Right cardiac atrium (tissue), 5 donors: ENCODE measurements at regions not wholly inside any gene's neighbourhood (a gene's known extent, or its start where the extent isn't known, plus 50 kb on each side); places are given as distances from the start of the nearest gene placed in this dataset.

Experiments
- ATAC-seq, 2 donors: fragments of 200-7000 bp; cut with Tn5 transposase; one replicate each; pipeline versions ENCODE4 v1.8.0 to v1.9.1; 2020; ENCODE audit warnings: moderate library complexity in 2 of 2, mild to moderate bottlenecking in 1 of 2
- DNase-seq, 3 donors: peaks; one replicate each; pipeline ENCODE4 v3.0.0-alpha.2; 2020
- H3K27ac ChIP-seq: one replicate; pipeline ENCODE4 v1.5.1; 2013; ENCODE audit warnings: mild to moderate bottlenecking, low read length, control low read depth, moderate library complexity
- H3K27me3 ChIP-seq: one replicate; pipeline ENCODE4 v1.6.1; 2013; ENCODE audit not compliant: control insufficient read depth, insufficient read depth
- H3K4me1 ChIP-seq: one replicate; pipeline ENCODE4 v1.6.1; 2013; ENCODE audit warnings: low read length; ENCODE audit not compliant: control insufficient read depth, insufficient read depth
- H3K4me3 ChIP-seq: one replicate; pipeline ENCODE4 v1.5.1; 2013; ENCODE audit warnings: low read length, control low read depth
- H3K9me3 ChIP-seq: one replicate; pipeline ENCODE4 v1.6.1; 2013; ENCODE audit warnings: low read length; ENCODE audit not compliant: control insufficient read depth
- WGBS: extraction: QIAGEN DNeasy Blood & Tissue Kit; methylation state at CpG from one replicate; pipeline ENCODE4 v1.1.7; 2013; 5-methylcytosine and 5-hydroxymethylcytosine counted together
- intact Hi-C, 4 donors: fragments of 100-400 bp; cut with DNase I; formaldehyde crosslinking; loops; one replicate each; pipeline versions ENCODE4 v1.11.0 to v1.14.0; 2022 to 2023
- donor health status: healthy with polysubstance abuse.
- donor health status: DM: no; HTN: yes; CAD: no.
- donor health status: DM: no; HTN: no; CAD: no.
- donor health status: DM: no; HTN: yes; CAD: no; lungs with severe emphysema.
- donor health status: DM: yes; HTN: yes; CAD: no.

GRCh38 chr10:110355141-110355831 lies 50.6 kb upstream of the SMNDC1 start:
- Histone ChIP-seq H3K27me3 (no peaks in the 10 kb centered on the region), H3K4me3 (no peak overlapping the region), H3K4me1 (peaks cover 4% of the 10 kb centered on the region), H3K27ac (no peak overlapping the region), H3K9me3 (no peaks in the 10 kb centered on the region)
- intact Hi-C loops: loop anchor here in 2 of 4 donors (10.0 kb wide), 1 partner anchor 180 kb away; no protein-coding TSS in a partner anchor
- WGBS: 90% methylated on average over 10 of the region's 10 CpGs
- no peak for ATAC-seq
- DNase-seq: no peak

- peaks cover 4% of the 10 kb centered on the region for H3K4me1 ChIP-seq
- intact Hi-C loops: loop anchor here in 2 of 4 donors (10.0 kb wide), 1 partner anchor 179 kb away; no protein-coding TSS in a partner anchor
- no peak overlapping the region for H3K4me3 ChIP-seq
- no peaks in the 10 kb centered on the region for H3K9me3 ChIP-seq
- H3K27me3 ChIP-seq: no peaks in the 10 kb centered on the region
- H3K27ac ChIP-seq: no peak overlapping the region
- no peak for ATAC-seq
- no peak for DNase-seq
- WGBS: 73% methylated on average over 9 of the region's 9 CpGs
Observed at GRCh38 chr10:110355922-110356627, 51.4 kb upstream of the SMNDC1 start.

- ATAC-seq: peak in 1 of 2 donors; percentile 77
- intact Hi-C loops: loop anchor here in 2 of 4 donors (10.0 kb wide), 1 partner anchor 178 kb away; no protein-coding TSS in a partner anchor
- no peak overlapping the region for H3K4me3 ChIP-seq
Observed at GRCh38 chr10:110356628-110357245, 52.0 kb upstream of the SMNDC1 start.

GRCh38 chr10:110357252-110357780 lies 52.6 kb upstream of the SMNDC1 start:
- DNase-seq: no peak
- intact Hi-C loops: loop anchor here in 2 of 4 donors (10.0 kb wide), 1 partner anchor 177 kb away; no protein-coding TSS in a partner anchor
- 49% methylated on average over 17 of the region's 17 CpGs for WGBS
- Histone ChIP-seq H3K27me3 (no peaks in the 10 kb centered on the region), H3K4me1 (peaks cover 4% of the 10 kb centered on the region), H3K4me3 (no peak overlapping the region), H3K27ac (no peak overlapping the region), H3K9me3 (no peaks in the 10 kb centered on the region)
- no peak for ATAC-seq

More at GRCh38 chr10:110356628-110357245, 52.0 kb upstream of the SMNDC1 start:
- H3K27me3 ChIP-seq: no peaks in the 10 kb centered on the region
- 70% methylated on average over 19 of the region's 19 CpGs for WGBS
- H3K27ac ChIP-seq: no peak overlapping the region
- no peaks in the 10 kb centered on the region for H3K9me3 ChIP-seq
- DNase-seq: peak in 1 of 3 donors; percentile 54
- peaks cover 4% of the 10 kb centered on the region for H3K4me1 ChIP-seq

- H3K27me3 ChIP-seq: no peaks in the 10 kb centered on the region
- peaks cover 4% of the 10 kb centered on the region for H3K4me1 ChIP-seq
- H3K27ac ChIP-seq: no peak overlapping the region
- no peaks in the 10 kb centered on the region for H3K9me3 ChIP-seq
- intact Hi-C loops: loop anchor here in 2 of 4 donors (10.0 kb wide), 1 partner anchor 177 kb away; no protein-coding TSS in a partner anchor
- WGBS: 95% methylated on average over 9 of the region's 9 CpGs
- DNase-seq: no peak
- ATAC-seq: no peak
- H3K4me3 ChIP-seq: no peak overlapping the region
Observed at GRCh38 chr10:110357871-110358270, 53.2 kb upstream of the SMNDC1 start.

GRCh38 chr10:110358278-110358677 lies 53.6 kb upstream of the SMNDC1 start:
- Histone ChIP-seq H3K4me3 (no peak overlapping the region), H3K27me3 (no peaks in the 10 kb centered on the region), H3K9me3 (no peaks in the 10 kb centered on the region), H3K27ac (no peak overlapping the region), H3K4me1 (peaks cover 4% of the 10 kb centered on the region)
- intact Hi-C loops: loop anchor here in 2 of 4 donors (10.0 kb wide), 1 partner anchor 177 kb away; no protein-coding TSS in a partner anchor
- ATAC-seq (no peak), DNase-seq (no peak)
- WGBS: 94% methylated on average over 1 of the region's 1 CpG

- Histone ChIP-seq H3K4me1 (peaks cover 4% of the 10 kb centered on the region), H3K27ac (no peak overlapping the region), H3K9me3 (no peaks in the 10 kb centered on the region), H3K4me3 (no peak overlapping the region), H3K27me3 (no peaks in the 10 kb centered on the region)
- intact Hi-C loops: loop anchor here in 2 of 4 donors (10.0 kb wide), 1 partner anchor 176 kb away; no protein-coding TSS in a partner anchor
- ATAC-seq (no peak), DNase-seq (no peak)
- WGBS: 63% methylated on average over 7 of the region's 7 CpGs
Observed at GRCh38 chr10:110358869-110359629, 54.3 kb upstream of the SMNDC1 start.

- Histone ChIP-seq H3K27ac (no peak overlapping the region), H3K4me1 (no peaks in the 10 kb centered on the region), H3K27me3 (no peaks in the 10 kb centered on the region), H3K4me3 (no peak overlapping the region), H3K9me3 (no peaks in the 10 kb centered on the region)
- ATAC-seq (no peak), DNase-seq (no peak)
- intact Hi-C loops: no loop called here
- 82% methylated on average over 5 of the region's 5 CpGs for WGBS
Observed at GRCh38 chr10:110360857-110361474, 56.2 kb upstream of the SMNDC1 start.

GRCh38 chr10:110361800-110362456 lies 57.2 kb upstream of the SMNDC1 start:
- WGBS: 52% methylated on average over 5 of the region's 5 CpGs
- H3K4me3 ChIP-seq: no peak overlapping the region

More at GRCh38 chr10:110361800-110362456, 57.2 kb upstream of the SMNDC1 start:
- H3K4me1 ChIP-seq: no peaks in the 10 kb centered on the region
- H3K27ac ChIP-seq: no peak overlapping the region
- ATAC-seq (no peak), DNase-seq (no peak)
- intact Hi-C loops: no loop called here
- no peaks in the 10 kb centered on the region for H3K9me3 ChIP-seq
- no peaks in the 10 kb centered on the region for H3K27me3 ChIP-seq
